Skeletal muscle satellite cell (primary cell): ENCODE measurements at regions not wholly inside any gene's neighbourhood (a gene's known extent, or its start where the extent isn't known, plus 50 kb on each side); places are given as distances from the start of the nearest gene placed in this dataset.
"Not testable (repeated sequence)": the region's sequence is repeated elsewhere in the genome, so short reads cannot be mapped to it uniquely, and the experiment has no call there.

Experiments used
- H3K27me3 ChIP-seq: 2 replicates; pipeline ENCODE4 v1.7.0; 2013; ENCODE audit warnings: low read length; ENCODE audit not compliant: control insufficient read depth, insufficient read depth
- H3K36me3 ChIP-seq: 2 replicates; pipeline ENCODE4 v1.7.0; 2013; ENCODE audit warnings: mild to moderate bottlenecking, control low read depth, low read length; ENCODE audit not compliant: insufficient read depth
- H3K4me1 ChIP-seq: 2 replicates; pipeline ENCODE4 v1.7.0; 2013; ENCODE audit warnings: low read length; ENCODE audit not compliant: control insufficient read depth, insufficient read depth
- H3K4me2 ChIP-seq: 2 replicates; pipeline ENCODE4 v1.7.0; 2013; ENCODE audit warnings: mild to moderate bottlenecking, low read length
- H3K4me3 ChIP-seq: 2 replicates; pipeline ENCODE4 v1.7.0; 2013; ENCODE audit warnings: low read length
- H3K9ac ChIP-seq: 2 replicates; pipeline ENCODE4 v1.7.0; 2013; ENCODE audit warnings: mild to moderate bottlenecking, low read depth, low read length, moderate library complexity
- H3K9me3 ChIP-seq: replicated peaks from 2 replicates; pipeline ENCODE4 v1.7.0; 2013; ENCODE audit warnings: mild to moderate bottlenecking, control low read depth, low read length

DNA sequence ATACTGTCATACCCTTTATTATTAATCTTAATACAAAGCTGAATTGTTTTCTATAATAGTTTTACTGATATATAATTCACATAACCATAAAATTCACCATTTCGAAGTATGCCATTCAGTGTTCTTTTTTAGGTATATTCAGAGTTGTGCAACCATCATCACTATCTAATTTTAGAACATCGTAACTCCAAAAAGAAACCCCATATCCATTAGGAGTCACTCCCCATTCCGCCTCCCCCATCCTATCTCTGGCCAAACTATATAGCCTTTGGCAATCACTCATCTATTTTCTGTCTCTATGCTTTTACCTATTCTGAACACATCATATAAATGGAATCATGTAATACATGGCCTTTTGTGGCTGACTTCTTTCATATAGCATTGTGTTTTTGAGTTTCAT, 169.7 kb upstream of the GALNT15 start:
- Histone ChIP-seq H3K27me3 (no peaks in the 10 kb centered on the region), H3K9ac (no peak overlapping the region), H3K4me2 (no peak overlapping the region), H3K4me1 (no peaks in the 10 kb centered on the region), H3K9me3 (no peaks in the 10 kb centered on the region), H3K36me3 (no peaks in the 10 kb centered on the region), H3K4me3 (no peak overlapping the region)

DNA sequence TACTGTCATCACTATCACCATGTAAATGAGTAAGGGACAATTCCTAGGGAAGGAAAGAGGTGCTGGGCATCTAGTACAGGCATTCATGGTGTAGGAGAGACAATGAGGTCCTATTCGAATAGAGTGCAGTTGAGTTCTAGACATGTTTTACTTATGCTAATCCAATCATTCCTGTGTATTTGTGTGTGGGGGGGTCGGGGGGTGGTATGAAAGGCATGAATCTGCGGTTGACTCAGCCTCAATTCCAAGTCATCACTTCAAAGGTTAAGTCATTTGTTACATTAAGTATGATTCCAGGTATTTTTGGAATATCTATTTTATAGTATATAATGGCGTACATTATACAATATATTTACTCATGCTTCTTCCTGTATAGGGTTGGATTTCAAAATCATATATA, 163.1 kb upstream of the GALNT15 start:
- no peak overlapping the region for H3K9ac ChIP-seq
- H3K4me2 ChIP-seq = no peak overlapping the region
- peaks cover 3% of the 10 kb centered on the region for H3K36me3 ChIP-seq
- no peaks in the 10 kb centered on the region for H3K9me3 ChIP-seq
- H3K27me3 ChIP-seq = no peaks in the 10 kb centered on the region
- H3K4me3 ChIP-seq = peak overlapping the region; percentile 16
- H3K4me1 ChIP-seq = peaks cover 36% of the 10 kb centered on the region

DNA sequence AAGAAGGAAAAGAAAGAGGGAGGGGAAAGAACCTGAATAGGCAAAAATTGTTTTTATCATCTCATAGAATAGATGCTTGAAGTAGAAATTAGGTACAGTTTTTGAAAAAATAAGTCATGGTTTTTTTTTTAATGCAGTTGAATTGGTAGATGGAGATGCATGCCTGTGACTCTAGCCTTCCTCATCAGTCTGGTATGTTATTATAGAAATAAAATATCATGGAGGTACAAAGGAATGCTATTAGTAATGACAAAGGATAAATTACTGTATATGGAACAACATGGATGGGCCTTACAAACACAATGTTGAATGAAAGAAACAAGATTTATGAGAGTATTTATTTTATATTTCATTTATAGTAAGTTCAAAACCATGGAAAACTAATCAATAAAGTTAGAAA, 162.4 kb upstream of the GALNT15 start:
- H3K4me3 ChIP-seq = no peak overlapping the region
- H3K27me3 ChIP-seq = no peaks in the 10 kb centered on the region
- H3K36me3 ChIP-seq = peaks cover 3% of the 10 kb centered on the region
- peak overlapping the region; percentile 49 for H3K9ac ChIP-seq
- H3K4me2 ChIP-seq = peak overlapping the region; percentile 14
- H3K9me3 ChIP-seq = no peaks in the 10 kb centered on the region
- H3K4me1 ChIP-seq = peaks cover 36% of the 10 kb centered on the region

DNA sequence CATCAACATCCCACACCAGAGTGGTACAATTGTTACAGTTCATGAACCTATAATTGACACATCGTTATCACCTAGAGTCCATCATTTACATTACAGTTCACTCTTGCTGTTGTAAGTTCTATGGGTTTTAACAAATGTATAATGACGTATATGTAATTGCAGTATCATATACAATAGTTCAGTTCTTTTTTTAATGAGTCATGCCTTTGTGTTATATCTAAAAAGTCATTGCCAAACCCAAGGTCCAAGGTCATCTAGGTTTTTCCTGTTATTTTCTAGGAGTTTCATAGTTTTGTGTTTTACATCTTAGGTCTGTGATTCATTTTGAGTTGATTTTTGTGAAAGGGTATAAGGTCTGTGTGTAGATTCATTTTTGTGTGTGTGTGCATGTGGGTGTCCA, 160.9 kb upstream of the GALNT15 start:
- H3K9me3 ChIP-seq = no peaks in the 10 kb centered on the region
- H3K4me2 ChIP-seq = no peak overlapping the region
- H3K36me3 ChIP-seq = peaks cover 3% of the 10 kb centered on the region
- no peak overlapping the region for H3K4me3 ChIP-seq
- no peak overlapping the region for H3K9ac ChIP-seq
- peaks cover 36% of the 10 kb centered on the region for H3K4me1 ChIP-seq
- no peaks in the 10 kb centered on the region for H3K27me3 ChIP-seq

DNA sequence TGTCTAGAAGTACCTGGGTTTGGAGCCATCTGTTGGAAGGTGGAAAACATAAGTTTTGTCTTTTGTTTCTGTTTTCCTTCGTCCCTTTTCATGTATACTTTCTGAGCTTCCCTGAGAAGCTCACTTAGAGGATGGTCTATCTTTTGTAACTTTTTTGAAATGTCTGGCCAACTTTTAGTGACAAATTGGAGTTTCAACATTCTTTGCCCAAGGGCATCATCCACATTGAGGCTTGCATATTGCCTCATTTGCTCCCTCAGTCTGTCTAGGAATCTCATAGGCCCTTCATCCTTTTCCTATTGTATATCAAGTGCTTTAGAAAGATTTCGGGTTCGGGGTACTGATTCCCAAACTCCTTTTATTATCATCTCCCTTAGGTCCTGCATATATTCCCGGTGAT, 152.7 kb upstream of the GALNT15 start:
- H3K4me1 ChIP-seq, H3K9ac ChIP-seq, H3K9me3 ChIP-seq, H3K4me2 ChIP-seq, H3K4me3 ChIP-seq, H3K27me3 ChIP-seq, H3K36me3 ChIP-seq: not testable (repeated sequence)

DNA sequence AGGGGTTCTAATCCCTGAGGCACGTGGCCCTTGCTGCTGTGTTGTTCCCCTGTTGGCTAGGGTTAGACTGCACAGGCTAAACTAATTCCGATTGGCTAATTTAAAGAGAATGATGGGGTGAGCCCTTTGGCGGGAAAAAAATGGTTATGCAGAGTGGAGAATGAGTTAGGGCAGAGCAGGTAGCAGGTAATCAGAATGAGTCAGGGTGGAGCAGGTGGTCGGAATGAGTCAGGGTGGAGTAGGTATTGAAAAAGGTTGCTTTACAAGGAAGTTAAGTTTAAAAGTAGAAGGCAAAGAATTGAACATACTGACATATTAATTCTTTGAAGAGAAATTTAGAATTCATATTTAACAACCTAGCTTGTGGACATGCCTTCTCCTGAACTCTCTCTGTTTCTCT, 150.6 kb upstream of the GALNT15 start:
- H3K36me3 ChIP-seq, H3K9ac ChIP-seq, H3K27me3 ChIP-seq, H3K4me3 ChIP-seq, H3K9me3 ChIP-seq, H3K4me2 ChIP-seq: not testable (repeated sequence)
- peaks cover 15% of the 10 kb centered on the region for H3K4me1 ChIP-seq

DNA sequence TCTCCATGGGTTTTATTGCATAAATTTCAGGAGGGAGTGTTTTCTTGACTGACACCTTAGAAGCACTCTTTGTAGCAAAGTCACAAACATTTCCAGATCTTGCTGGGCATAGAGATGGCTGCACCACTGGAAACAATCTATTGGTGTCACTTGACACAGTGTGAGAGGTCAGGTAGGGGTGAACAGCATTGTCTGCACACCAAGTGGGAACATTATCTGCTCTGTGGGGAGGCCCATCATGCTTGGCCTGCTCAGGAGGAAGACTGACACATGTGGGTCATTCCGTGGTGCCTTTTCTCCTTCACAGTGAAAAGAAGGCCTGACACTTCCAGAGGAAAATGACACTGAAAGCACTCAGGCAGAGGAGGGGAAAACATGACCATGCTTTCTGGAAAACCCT, 149.9 kb upstream of the GALNT15 start:
- H3K4me3 ChIP-seq = no peak overlapping the region
- H3K36me3 ChIP-seq = no peaks in the 10 kb centered on the region
- H3K9me3 ChIP-seq = no peaks in the 10 kb centered on the region
- no peaks in the 10 kb centered on the region for H3K27me3 ChIP-seq
- H3K9ac ChIP-seq = no peak overlapping the region
- no peak overlapping the region for H3K4me2 ChIP-seq
- peaks cover 17% of the 10 kb centered on the region for H3K4me1 ChIP-seq

DNA sequence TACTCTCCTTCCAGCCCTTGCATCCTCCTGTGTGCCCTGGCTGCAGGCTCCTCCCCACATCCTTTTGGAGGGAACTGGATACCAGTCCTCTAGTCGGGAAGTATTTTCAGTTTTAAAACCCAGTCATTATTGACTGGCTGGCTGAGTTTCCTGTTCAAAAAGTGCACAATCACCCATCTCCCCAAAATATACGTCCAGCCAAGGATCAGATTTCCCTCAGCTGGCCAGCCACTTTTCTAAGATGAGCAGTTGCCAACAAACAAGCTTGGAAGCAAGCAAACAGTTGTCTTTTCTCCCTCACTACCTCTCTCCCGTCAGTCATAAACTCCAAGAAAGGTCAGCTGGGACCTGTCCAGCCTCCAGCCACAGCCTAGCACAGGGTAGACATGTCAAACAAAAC, 147.7 kb upstream of the GALNT15 start:
- Histone ChIP-seq H3K27me3 (no peaks in the 10 kb centered on the region), H3K4me3 (no peak overlapping the region), H3K4me2 (peak overlapping the region; percentile 40), H3K9me3 (no peaks in the 10 kb centered on the region), H3K36me3 (no peaks in the 10 kb centered on the region), H3K9ac (no peak overlapping the region), H3K4me1 (peaks cover 17% of the 10 kb centered on the region)

DNA sequence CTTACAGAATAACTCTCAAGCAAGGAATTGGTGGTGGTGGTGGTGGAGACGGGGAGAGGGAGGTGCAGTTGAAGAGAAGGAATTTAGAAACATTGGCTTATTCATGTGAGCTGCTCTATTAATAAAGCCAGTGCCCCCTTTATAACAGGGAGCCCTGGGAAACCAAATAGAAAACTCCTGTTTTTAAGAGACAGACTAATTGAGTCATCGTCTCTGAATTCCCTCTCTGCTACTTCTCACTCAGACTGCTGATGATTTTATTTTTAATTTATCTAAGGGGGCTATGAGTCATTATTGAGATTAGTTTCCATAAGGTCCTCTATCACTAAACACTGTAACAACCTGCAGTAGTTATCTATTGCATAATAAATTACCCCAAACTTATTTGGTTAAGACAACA, 145.9 kb upstream of the GALNT15 start:
- Histone ChIP-seq H3K9ac (no peak overlapping the region), H3K36me3 (no peaks in the 10 kb centered on the region), H3K4me2 (no peak overlapping the region), H3K9me3 (no peaks in the 10 kb centered on the region), H3K4me1 (peaks cover 17% of the 10 kb centered on the region), H3K27me3 (no peaks in the 10 kb centered on the region), H3K4me3 (no peak overlapping the region)

DNA sequence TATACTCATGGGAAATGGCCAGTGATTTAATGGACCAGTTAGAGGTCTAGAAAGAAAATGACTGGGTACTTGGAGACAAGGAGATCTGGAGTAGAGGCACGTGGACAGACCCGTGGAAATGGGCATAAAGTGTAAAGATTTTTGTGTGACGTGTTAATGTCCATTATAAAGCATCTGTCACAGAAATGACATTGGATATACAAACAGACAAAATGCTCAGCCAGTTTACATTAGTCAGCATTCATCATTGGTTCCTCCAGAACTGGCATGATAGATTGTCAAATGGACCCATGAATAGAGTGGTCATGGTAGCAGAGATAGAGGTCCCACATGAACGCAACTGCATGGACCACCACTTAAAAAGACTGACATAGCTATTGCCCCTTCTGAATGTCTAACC, 144.1 kb upstream of the GALNT15 start:
- H3K4me2 ChIP-seq = no peak overlapping the region
- peaks cover 27% of the 10 kb centered on the region for H3K4me1 ChIP-seq
- H3K9me3 ChIP-seq = no peaks in the 10 kb centered on the region
- H3K27me3 ChIP-seq = no peaks in the 10 kb centered on the region
- no peaks in the 10 kb centered on the region for H3K36me3 ChIP-seq
- H3K4me3 ChIP-seq = no peak overlapping the region
- no peak overlapping the region for H3K9ac ChIP-seq

DNA sequence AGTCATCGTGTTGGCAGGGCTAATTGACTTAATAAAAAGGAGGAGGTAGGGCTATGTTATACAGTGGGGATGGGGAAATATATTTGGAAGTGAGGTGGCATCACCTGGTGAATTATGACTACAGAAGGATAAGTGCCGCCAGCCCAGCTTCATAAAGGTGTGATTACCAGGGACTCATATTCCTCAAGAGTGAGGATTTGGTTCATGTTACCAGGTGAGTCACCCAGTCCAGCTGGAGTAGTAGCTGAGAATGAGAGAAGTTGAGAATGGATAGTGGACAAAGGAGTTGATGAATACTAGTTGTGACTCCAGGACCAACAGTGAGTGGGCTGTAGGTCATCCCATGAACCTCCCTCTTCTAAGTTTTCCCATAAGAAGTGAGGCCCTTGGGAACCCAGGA, 143.0 kb upstream of the GALNT15 start:
- Histone ChIP-seq H3K4me2 (no peak overlapping the region), H3K4me3 (no peak overlapping the region), H3K9ac (no peak overlapping the region), H3K36me3 (no peaks in the 10 kb centered on the region), H3K9me3 (no peaks in the 10 kb centered on the region), H3K27me3 (no peaks in the 10 kb centered on the region), H3K4me1 (peaks cover 26% of the 10 kb centered on the region)

DNA sequence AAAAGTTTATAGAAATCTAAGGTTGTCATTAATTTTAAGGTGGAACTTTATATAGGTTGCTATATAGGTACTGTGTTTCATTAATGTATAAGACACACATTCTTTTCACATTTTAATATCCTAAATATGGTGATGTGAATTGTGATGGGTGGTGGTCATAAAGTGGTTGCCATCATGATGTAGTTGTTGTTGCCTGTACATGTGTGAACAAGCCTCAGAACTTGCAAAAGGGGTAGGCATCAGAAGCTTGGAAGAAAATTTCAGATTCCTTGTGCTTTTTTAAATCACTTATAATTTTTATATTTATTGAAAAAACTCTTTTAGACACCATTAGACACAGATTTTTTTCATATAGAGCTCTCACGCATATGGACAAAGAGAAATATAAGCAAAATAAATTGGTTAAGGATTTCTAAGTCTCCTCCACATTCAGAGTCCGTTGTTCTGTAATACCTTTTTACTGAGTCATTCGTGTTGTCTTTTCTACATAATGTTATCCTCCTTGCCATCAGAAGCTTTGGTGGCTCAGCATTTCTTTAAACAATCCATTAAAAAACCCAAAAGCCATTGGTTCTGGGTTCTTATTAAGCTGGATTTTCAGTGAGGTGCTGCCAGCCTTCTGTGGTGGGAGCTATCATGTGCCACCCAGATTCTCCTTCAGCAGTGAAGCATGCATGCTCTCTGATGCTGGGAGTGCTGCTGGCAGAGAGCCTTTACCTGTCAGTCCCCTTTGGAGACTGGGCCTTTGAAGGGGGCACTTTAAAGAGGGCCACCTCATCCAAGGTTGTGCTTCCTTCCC, 140.4 kb upstream of the GALNT15 start:
- Histone ChIP-seq H3K9me3 (no peaks in the 10 kb centered on the region), H3K36me3 (no peaks in the 10 kb centered on the region), H3K4me2 (no peak overlapping the region), H3K4me1 (peaks cover 9% of the 10 kb centered on the region), H3K9ac (no peak overlapping the region), H3K4me3 (no peak overlapping the region), H3K27me3 (no peaks in the 10 kb centered on the region)
